ENCODE measurements at regions not wholly inside any gene's neighbourhood (a gene's known extent, or its start where the extent isn't known, plus 50 kb on each side); places are given as distances from the start of the nearest gene placed in this dataset.

- TF ChIP-seq POLR2AphosphoS5 (IDR thresholded peaks at IDR 0.05; ENCODE audit: low read depth, low read length) (no peak), NRF1 (IDR thresholded peaks at IDR 0.05; ENCODE audit: low read depth, low read length) (no peak), USF2 (IDR thresholded peaks at IDR 0.05; ENCODE audit: low read length) (no peak), ATF3 (IDR thresholded peaks at IDR 0.05; ENCODE audit: insufficient read depth, low read depth, low read length) (no peak), SIN3A (conservative IDR thresholded peaks at IDR 0.05 in 1 of 2, IDR thresholded peaks at IDR 0.05 in 1 of 2; ENCODE audit: low read depth in 1 of 2, low read length in 2 of 2) (no peak), SRF (IDR thresholded peaks at IDR 0.05; ENCODE audit: low read depth, low read length) (no peak), CTCF (IDR thresholded peaks at IDR 0.05; ENCODE audit: control extremely low read depth in 1 of 3, insufficient read depth in 1 of 3, low read depth in 1 of 3, low read length in 3 of 3) (no peak), POLR2A (IDR thresholded peaks at IDR 0.05; ENCODE audit: control extremely low read depth in 1 of 2, low read depth in 2 of 2, low read length in 2 of 2) (no peak), CBX5 (IDR thresholded peaks at IDR 0.05; ENCODE audit: low read depth, low read length) (no peak)
Measured at GRCh38 chr7:136783934-136784333, 84.5 kb upstream of the CHRM2 start.
